ENCODE measurements at regions not wholly inside any gene's neighbourhood (a gene's known extent, or its start where the extent isn't known, plus 50 kb on each side); places are given as distances from the start of the nearest gene placed in this dataset.

DNA sequence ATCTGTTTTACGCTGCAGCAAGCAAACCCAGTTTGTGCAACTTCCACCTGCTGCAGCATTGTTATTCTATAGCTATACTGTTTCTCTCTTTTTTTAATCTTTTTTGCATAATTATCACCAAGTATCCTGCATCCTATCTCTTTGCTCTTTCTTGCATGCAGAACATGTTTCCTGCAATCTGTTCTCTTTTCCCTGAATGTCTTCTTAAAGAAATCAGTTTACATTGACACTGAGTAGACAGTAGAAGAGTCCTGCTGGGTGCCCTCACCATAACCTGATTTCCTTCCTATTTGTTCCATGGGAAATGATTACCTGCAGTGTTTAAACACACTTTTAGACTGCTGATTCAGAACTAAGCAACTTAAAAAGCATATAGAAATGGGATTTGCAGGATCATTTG lies 964.7 kb downstream of the PCDH19 start:
- Histone ChIP-seq H3K9me3 (ENCODE audit: low read depth, low read length) (no peaks in the 10 kb centered on the region), H3K36me3 (ENCODE audit: insufficient read depth, low read length) (no peaks in the 10 kb centered on the region), H4K20me1 (ENCODE audit: insufficient read depth, low read length) (no peaks in the 10 kb centered on the region), H3K4me2 (ENCODE audit: insufficient read depth, low read length) (no peak overlapping the region), H3K27ac (ENCODE audit: low read depth, low read length) (no peak overlapping the region), H3K27me3 (ENCODE audit: insufficient read depth, low read length) (no peaks in the 10 kb centered on the region), H3K4me1 (ENCODE audit: insufficient read depth, low read length) (no peaks in the 10 kb centered on the region), H3K4me3 (ENCODE audit: insufficient read depth, low read length) (no peak overlapping the region), H3K79me2 (ENCODE audit: insufficient read depth, low read length) (no peaks in the 10 kb centered on the region), H2AFZ (ENCODE audit: low read length) (no peak overlapping the region)
- DNase-seq (ENCODE audit: insufficient read length, low spot score, missing footprints), result no peak
- TF ChIP-seq, protein P1, sequence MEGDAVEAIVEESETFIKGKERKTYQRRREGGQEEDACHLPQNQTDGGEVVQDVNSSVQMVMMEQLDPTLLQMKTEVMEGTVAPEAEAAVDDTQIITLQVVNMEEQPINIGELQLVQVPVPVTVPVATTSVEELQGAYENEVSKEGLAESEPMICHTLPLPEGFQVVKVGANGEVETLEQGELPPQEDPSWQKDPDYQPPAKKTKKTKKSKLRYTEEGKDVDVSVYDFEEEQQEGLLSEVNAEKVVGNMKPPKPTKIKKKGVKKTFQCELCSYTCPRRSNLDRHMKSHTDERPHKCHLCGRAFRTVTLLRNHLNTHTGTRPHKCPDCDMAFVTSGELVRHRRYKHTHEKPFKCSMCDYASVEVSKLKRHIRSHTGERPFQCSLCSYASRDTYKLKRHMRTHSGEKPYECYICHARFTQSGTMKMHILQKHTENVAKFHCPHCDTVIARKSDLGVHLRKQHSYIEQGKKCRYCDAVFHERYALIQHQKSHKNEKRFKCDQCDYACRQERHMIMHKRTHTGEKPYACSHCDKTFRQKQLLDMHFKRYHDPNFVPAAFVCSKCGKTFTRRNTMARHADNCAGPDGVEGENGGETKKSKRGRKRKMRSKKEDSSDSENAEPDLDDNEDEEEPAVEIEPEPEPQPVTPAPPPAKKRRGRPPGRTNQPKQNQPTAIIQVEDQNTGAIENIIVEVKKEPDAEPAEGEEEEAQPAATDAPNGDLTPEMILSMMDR (IDR thresholded peaks at IDR 0.05; ENCODE audit: extremely low read depth, low read depth, low read length), result no peak

DNA sequence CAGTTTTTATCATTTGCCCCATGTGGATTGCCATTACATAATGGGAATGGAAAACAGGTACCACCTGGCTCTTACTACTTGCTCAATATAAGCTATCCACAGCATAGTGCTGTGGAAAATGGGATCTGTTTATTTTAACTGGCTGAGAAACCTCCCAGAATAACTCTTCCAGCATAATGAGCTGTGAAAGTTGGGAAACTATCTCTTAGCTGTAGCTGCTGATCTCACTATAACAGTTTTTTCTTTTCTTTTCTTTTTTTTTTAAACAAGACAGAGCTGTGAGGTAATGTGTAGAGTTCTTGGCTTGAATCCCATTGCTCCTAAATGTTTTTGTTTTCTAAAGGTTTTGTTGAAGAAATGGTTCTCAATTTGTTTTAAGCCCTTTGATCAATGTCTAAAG lies 988.3 kb downstream of the PCDH19 start:
- H3K4me1 ChIP-seq (ENCODE audit: insufficient read depth, low read length), result no peaks in the 10 kb centered on the region
- TF ChIP-seq, protein P1 (IDR thresholded peaks at IDR 0.05; ENCODE audit: extremely low read depth, low read depth, low read length), result no peak
- no peak overlapping the region for H3K27ac ChIP-seq (ENCODE audit: low read depth, low read length)
- no peaks in the 10 kb centered on the region for H3K79me2 ChIP-seq (ENCODE audit: insufficient read depth, low read length)
- H2AFZ ChIP-seq (ENCODE audit: low read length), result no peak overlapping the region
- no peak overlapping the region for H3K4me3 ChIP-seq (ENCODE audit: insufficient read depth, low read length)
- H4K20me1 ChIP-seq (ENCODE audit: insufficient read depth, low read length), result no peaks in the 10 kb centered on the region
- no peak overlapping the region for H3K4me2 ChIP-seq (ENCODE audit: insufficient read depth, low read length)
- DNase-seq (ENCODE audit: insufficient read length, low spot score, missing footprints), result no peak
- no peaks in the 10 kb centered on the region for H3K36me3 ChIP-seq (ENCODE audit: insufficient read depth, low read length)
- no peaks in the 10 kb centered on the region for H3K27me3 ChIP-seq (ENCODE audit: insufficient read depth, low read length)
- no peaks in the 10 kb centered on the region for H3K9me3 ChIP-seq (ENCODE audit: low read depth, low read length)

DNA sequence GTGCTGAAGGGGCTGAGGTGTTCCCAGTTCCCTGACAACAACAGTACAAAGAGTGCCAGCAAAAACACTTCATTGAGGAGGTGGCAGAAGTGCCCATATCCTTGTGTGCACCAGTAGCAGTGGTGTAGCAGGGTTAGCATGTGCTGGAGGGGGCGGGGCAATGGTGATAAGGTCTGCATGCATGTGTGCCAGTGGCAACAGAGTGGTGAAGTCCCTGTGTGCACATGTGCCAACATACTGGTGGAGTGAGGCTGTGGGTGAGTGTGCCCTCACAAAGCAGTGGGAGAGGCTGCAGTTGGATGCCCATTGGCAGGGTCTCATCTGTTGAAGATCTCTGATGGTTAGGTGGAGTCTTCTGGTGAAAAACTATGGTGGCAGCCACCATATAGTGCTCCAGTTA lies 994.6 kb downstream of the PCDH19 start:
- Histone ChIP-seq H3K27ac (ENCODE audit: low read depth, low read length) (no peak overlapping the region), H3K79me2 (ENCODE audit: insufficient read depth, low read length) (no peaks in the 10 kb centered on the region), H3K4me2 (ENCODE audit: insufficient read depth, low read length) (no peak overlapping the region), H3K4me1 (ENCODE audit: insufficient read depth, low read length) (no peaks in the 10 kb centered on the region), H2AFZ (ENCODE audit: low read length) (no peak overlapping the region), H4K20me1 (ENCODE audit: insufficient read depth, low read length) (no peaks in the 10 kb centered on the region), H3K36me3 (ENCODE audit: insufficient read depth, low read length) (no peaks in the 10 kb centered on the region), H3K9me3 (ENCODE audit: low read depth, low read length) (peaks cover 2% of the 10 kb centered on the region), H3K4me3 (ENCODE audit: insufficient read depth, low read length) (no peak overlapping the region), H3K27me3 (ENCODE audit: insufficient read depth, low read length) (no peaks in the 10 kb centered on the region)
- DNase-seq (ENCODE audit: insufficient read length, low spot score, missing footprints), result no peak
- TF ChIP-seq, protein P1 (IDR thresholded peaks at IDR 0.05; ENCODE audit: extremely low read depth, low read depth, low read length), result no peak

DNA sequence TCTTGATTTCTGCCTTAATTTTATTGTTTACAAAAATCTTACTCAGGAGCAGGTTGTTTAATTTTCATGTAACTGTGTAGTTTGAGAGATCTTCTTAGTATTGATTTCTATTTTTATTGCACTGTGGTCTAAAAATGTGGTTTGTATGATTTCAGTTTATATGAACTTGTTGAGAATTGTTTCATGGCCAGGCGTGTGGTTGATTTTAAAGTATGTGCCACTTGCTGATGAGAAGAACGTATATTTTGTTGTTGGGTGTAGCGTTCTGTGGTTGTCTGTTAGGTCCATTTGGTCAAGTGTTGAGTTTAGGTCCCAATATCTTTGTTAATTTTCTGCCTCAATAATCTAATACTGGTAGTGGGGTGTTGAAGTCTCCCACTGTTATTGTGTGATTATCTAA lies 996.8 kb downstream of the PCDH19 start:
- DNase-seq (ENCODE audit: insufficient read length, low spot score, missing footprints), result no peak
- Histone ChIP-seq H3K4me3 (ENCODE audit: insufficient read depth, low read length) (no peak overlapping the region), H4K20me1 (ENCODE audit: insufficient read depth, low read length) (no peaks in the 10 kb centered on the region), H3K9me3 (ENCODE audit: low read depth, low read length) (peaks cover 2% of the 10 kb centered on the region), H3K4me1 (ENCODE audit: insufficient read depth, low read length) (no peaks in the 10 kb centered on the region), H2AFZ (ENCODE audit: low read length) (no peak overlapping the region), H3K79me2 (ENCODE audit: insufficient read depth, low read length) (no peaks in the 10 kb centered on the region), H3K27ac (ENCODE audit: low read depth, low read length) (no peak overlapping the region), H3K27me3 (ENCODE audit: insufficient read depth, low read length) (no peaks in the 10 kb centered on the region), H3K4me2 (ENCODE audit: insufficient read depth, low read length) (no peak overlapping the region), H3K36me3 (ENCODE audit: insufficient read depth, low read length) (no peaks in the 10 kb centered on the region)
- TF ChIP-seq, protein P1 (IDR thresholded peaks at IDR 0.05; ENCODE audit: extremely low read depth, low read depth, low read length), result no peak

All from osteoblast (primary cell).